SK-N-SH (cell line): ENCODE measurements at regions not wholly inside any gene's neighbourhood (a gene's known extent, or its start where the extent isn't known, plus 50 kb on each side); places are given as distances from the start of the nearest gene placed in this dataset.

ENCODE experiments used
- CTCF ChIA-PET: fragments of 300-600, 350-600 bp; formaldehyde crosslinking; extraction: SDS; loops from one replicate; lab custom pipeline; 2021; lab: Yijun Ruan, JAX
- POLR2A ChIA-PET: fragments of 350-600 bp; sonication (Branson Sonifier 250); formaldehyde crosslinking; extraction: SDS; loops from one replicate; lab custom pipeline; 2020; ENCODE audit warnings: antibody characterized with exemption, inconsistent platforms; lab: Yijun Ruan, JAX
- DNase-seq: peaks from one replicate; pipeline ENCODE4 v3.0.0; 2012
- H2AFZ ChIP-seq: fragments of 200-600 bp; sonication (generic); 2 replicates; pipeline ENCODE4 v1.8.1; 2016; ENCODE audit warnings: antibody characterized with exemption, mild to moderate bottlenecking, low read depth
- H3F3A ChIP-seq: fragments of 200-600 bp; sonication (generic); replicated peaks from 2 replicates; pipeline ENCODE3; 2016; ENCODE audit warnings: antibody characterized with exemption, mild to moderate bottlenecking; ENCODE audit not compliant: insufficient read depth
- H3K27ac ChIP-seq, 2 experiments: fragments of 200-500 bp in 1 of 2; fragments of 200-600 bp in 1 of 2; sonication (Bioruptor generic) in 1 of 2; sonication (generic), shearing (Covaris generic) in 1 of 2; 2 replicates each; pipeline versions ENCODE4 v1.5.1 to v1.6.1; 2014 to 2016; ENCODE audit warnings: low read depth in 2 of 2, inconsistent platforms in 1 of 2, low read length in 1 of 2, mild to moderate bottlenecking in 1 of 2, mixed read lengths in 1 of 2
- H3K27me3 ChIP-seq: fragments of 200-600 bp; sonication (generic), shearing (Covaris generic); 2 replicates; pipeline ENCODE4 v1.6.1; 2016; ENCODE audit warnings: mixed run types; ENCODE audit not compliant: insufficient read depth
- H3K36me3 ChIP-seq, 2 experiments: fragments of 200-500 bp in 1 of 2; fragments of 200-600 bp in 1 of 2; sonication (Bioruptor generic) in 1 of 2; sonication (generic) in 1 of 2; replicated peaks in 1 of 2; 2 replicates each; pipeline versions ENCODE3 to v1.5.1; 2014 to 2016; ENCODE audit warnings: low read length in 1 of 2, mild to moderate bottlenecking in 1 of 2; ENCODE audit not compliant: insufficient read depth in 2 of 2, control insufficient read depth in 1 of 2
- H3K4me1 ChIP-seq, 2 experiments: fragments of 200-500 bp in 1 of 2; fragments of 200-600 bp in 1 of 2; sonication (Bioruptor generic) in 1 of 2; sonication (generic), shearing (Covaris generic) in 1 of 2; 2 replicates each; pipeline versions ENCODE4 v1.5.1 to v1.6.1; 2014 to 2016; ENCODE audit warnings: low read depth in 1 of 2, low read length in 1 of 2, mixed run types in 1 of 2; ENCODE audit not compliant: insufficient read depth in 2 of 2, control insufficient read depth in 1 of 2
- H3K4me2 ChIP-seq: fragments of 200-600 bp; sonication (generic), shearing (Covaris generic); 2 replicates; pipeline ENCODE4 v1.6.1; 2017; ENCODE audit warnings: mixed run types
- H3K4me3 ChIP-seq, 2 experiments: fragments of 200-500 bp in 1 of 2; fragments of 200-600 bp in 1 of 2; sonication (Bioruptor generic) in 1 of 2; sonication (generic), shearing (Covaris generic) in 1 of 2; 2 replicates each; pipeline versions ENCODE4 v1.5.1 to v1.8.1; 2014 to 2016; ENCODE audit warnings: low read depth in 2 of 2, inconsistent platforms in 1 of 2, low read length in 1 of 2, mild to moderate bottlenecking in 1 of 2, mixed read lengths in 1 of 2, moderate library complexity in 1 of 2
- H3K79me2 ChIP-seq: fragments of 200-600 bp; sonication (generic); 2 replicates; pipeline ENCODE4 v1.8.1; 2017; ENCODE audit warnings: mild to moderate bottlenecking; ENCODE audit not compliant: insufficient read depth
- H3K9ac ChIP-seq: fragments of 200-600 bp; sonication (generic); 2 replicates; pipeline ENCODE4 v1.6.1; 2017; ENCODE audit warnings: mixed run types
- H3K9me2 ChIP-seq: fragments of 200-600 bp; sonication (generic); 2 replicates; pipeline ENCODE4 v1.6.1; 2017; ENCODE audit warnings: mixed run types
- H3K9me3 ChIP-seq: fragments of 200-600 bp; sonication (generic); 2 replicates; pipeline ENCODE4 v1.6.1; 2017; ENCODE audit warnings: mixed run types, mild to moderate bottlenecking, moderate library complexity
- H4K20me1 ChIP-seq: fragments of 200-600 bp; sonication (generic); 2 replicates; pipeline ENCODE4 v1.6.1; 2017; ENCODE audit warnings: mild to moderate bottlenecking, mixed run types; ENCODE audit not compliant: insufficient read depth
- CTCF ChIP-seq: fragments of 200-600 bp; sonication (generic); IDR thresholded peaks from 2 replicates; pipeline ENCODE4 v1.6.1; 2017; ENCODE audit warnings: antibody characterized with exemption, mild to moderate bottlenecking, moderate library complexity
- EP300 ChIP-seq, 2 experiments: IDR thresholded peaks; 2 replicates each; pipeline versions ENCODE4 v1.4.0 to v1.6.1; 2012; ENCODE audit warnings: borderline replicate concordance in 1 of 2, low read depth in 1 of 2, low read length in 1 of 2
- FOXM1 ChIP-seq: IDR thresholded peaks from 2 replicates; pipeline ENCODE4 v1.4.0; 2012; ENCODE audit warnings: low read depth, mild to moderate bottlenecking
- JUND ChIP-seq: IDR thresholded peaks from 2 replicates; pipeline ENCODE4 v1.4.0; 2012
- MEF2A ChIP-seq: IDR thresholded peaks from 2 replicates; pipeline ENCODE4 v1.4.0; 2012; ENCODE audit warnings: low read depth, borderline replicate concordance
- MXI1 ChIP-seq: IDR thresholded peaks from 2 replicates; pipeline ENCODE4 v1.6.1; 2012; ENCODE audit warnings: mild to moderate bottlenecking, low read depth, low read length, improper control_type of control experiment
- NFIC ChIP-seq: IDR thresholded peaks from 2 replicates; pipeline ENCODE4 v1.4.0; 2012; ENCODE audit warnings: borderline replicate concordance
- POLR2AphosphoS5 ChIP-seq: IDR thresholded peaks from 2 replicates; pipeline ENCODE4 v1.6.1; 2012; ENCODE audit warnings: low read depth, low read length
- RAD21 ChIP-seq: IDR thresholded peaks from 2 replicates; pipeline ENCODE4 v1.6.1; 2012; ENCODE audit warnings: mild to moderate bottlenecking, low read length
- REST ChIP-seq: IDR thresholded peaks from 2 replicates; pipeline ENCODE4 v1.6.1; 2012; ENCODE audit warnings: mild to moderate bottlenecking, low read depth, low read length, moderate library complexity
- RXRA ChIP-seq: IDR thresholded peaks from 2 replicates; pipeline ENCODE4 v1.4.0; 2012; ENCODE audit warnings: low read depth, mild to moderate bottlenecking, borderline replicate concordance
- SMC3 ChIP-seq: IDR thresholded peaks from 2 replicates; pipeline ENCODE4 v1.6.1; 2012; ENCODE audit warnings: low read depth, low read length, improper control_type of control experiment
- TCF12 ChIP-seq: IDR thresholded peaks from 2 replicates; pipeline ENCODE4 v1.4.0; 2012
- USF2 ChIP-seq: fragments of 150-350 bp; IDR thresholded peaks from 2 replicates; pipeline ENCODE4 v1.6.1; 2017; ENCODE audit warnings: antibody characterized with exemption, low read length, low read depth, borderline replicate concordance
- WGBS: methylation state at CpG from one replicate; pipeline ENCODE4 v1.1.6; 2017; ENCODE audit warnings: low lambda C conversion rate; 5-methylcytosine and 5-hydroxymethylcytosine counted together

GRCh38 chr7:46705386-46706255, 784.5 kb upstream of the IGFBP3 start:
- 72% methylated on average over 7 of the region's 7 CpGs for WGBS
- POLR2A ChIA-PET = no interaction called here
- no peaks in the 10 kb centered on the region for H3K79me2 ChIP-seq
- CTCF ChIA-PET = interaction anchor here (1.0 kb wide), 1 partner anchor 9 kb away, joined by 3 read pairs; no protein-coding TSS in a partner anchor
- H2AFZ ChIP-seq = no peak overlapping the region; the same call in 1 of the 2 replicates
- H3K27me3 ChIP-seq = no peaks in the 10 kb centered on the region
- no peaks in the 10 kb centered on the region; a peak in 1 of 4 replicates for H3K4me1 ChIP-seq
- DNase-seq = no peak
- H3K4me2 ChIP-seq = no peak overlapping the region
- no peaks in the 10 kb centered on the region for H3K9me2 ChIP-seq
- no peak overlapping the region for H3K27ac ChIP-seq
- H4K20me1 ChIP-seq = no peaks in the 10 kb centered on the region
- TF ChIP-seq SMC3 = no peak
- no peak for TF ChIP-seq REST
- no peak for TF ChIP-seq RXRA
- no peak for TF ChIP-seq MEF2A
- no peak for TF ChIP-seq POLR2AphosphoS5
- no peak for TF ChIP-seq RAD21
- TF ChIP-seq FOXM1 = no peak
- no peak for TF ChIP-seq USF2
- TF ChIP-seq CTCF = no peak
- TF ChIP-seq TCF12 = no peak
- no peak for TF ChIP-seq NFIC
- TF ChIP-seq JUND = no peak
- TF ChIP-seq EP300 (IDR thresholded peaks at IDR 0.05; ENCODE audit: borderline replicate concordance in 1 of 2, low read depth in 1 of 2, low read length in 1 of 2) = no peak
- TF ChIP-seq MXI1 = no peak
- no peaks in the 10 kb centered on the region for H3F3A ChIP-seq
- H3K4me3 ChIP-seq = no peak overlapping the region
- no peak overlapping the region for H3K9ac ChIP-seq
- no peaks in the 10 kb centered on the region for H3K36me3 ChIP-seq
- H3K9me3 ChIP-seq = no peaks in the 10 kb centered on the region
